ES-I3 (cell line): ENCODE measurements at regions not wholly inside any gene's neighbourhood (a gene's known extent, or its start where the extent isn't known, plus 50 kb on each side); places are given as distances from the start of the nearest gene placed in this dataset.
A peak's percentile ranks its signal among the peaks of the same experiment; 100 is the strongest.

Experiments used
- H3K36me3 ChIP-seq: 2 replicates; pipeline ENCODE4 v1.6.1; 2013; ENCODE audit warnings: mild to moderate bottlenecking, low read length, control low read depth, moderate library complexity; ENCODE audit not compliant: insufficient read depth
- H3K4me1 ChIP-seq: 2 replicates; pipeline ENCODE4 v1.6.1; 2013; ENCODE audit warnings: mild to moderate bottlenecking, control low read depth, low read length; ENCODE audit not compliant: insufficient read depth
- H3K9ac ChIP-seq: 2 replicates; pipeline ENCODE4 v1.6.1; 2013; ENCODE audit warnings: low read depth, mild to moderate bottlenecking, low read length, moderate library complexity
- H3K9me3 ChIP-seq: 2 replicates; pipeline ENCODE4 v1.6.1; 2013; ENCODE audit warnings: mild to moderate bottlenecking, low read length, moderate library complexity; ENCODE audit not compliant: control insufficient read depth, insufficient read depth

DNA sequence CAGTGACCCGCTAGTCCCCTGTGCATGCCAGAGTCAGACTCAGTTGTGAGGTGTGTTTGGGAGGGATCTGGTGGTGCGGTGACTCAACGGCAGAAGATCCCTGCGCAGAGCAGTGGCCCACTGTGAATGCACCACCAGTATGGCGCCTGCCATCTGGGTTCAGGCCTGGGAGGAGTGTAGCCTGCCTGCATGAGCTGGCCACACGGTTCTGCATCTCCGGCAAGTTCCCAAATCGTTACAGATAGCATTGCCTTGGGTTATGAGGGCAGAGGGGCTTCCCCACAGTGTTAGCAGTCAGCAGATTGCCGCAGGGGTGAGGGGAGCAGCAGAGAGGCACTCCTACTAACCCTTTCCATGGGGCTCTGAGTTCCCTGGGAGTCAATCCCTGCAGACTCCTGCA lies 629.6 kb downstream of the TLL1 start:
- Histone ChIP-seq H3K4me1 (peaks cover 21% of the 10 kb centered on the region), H3K9me3 (no peaks in the 10 kb centered on the region)

DNA sequence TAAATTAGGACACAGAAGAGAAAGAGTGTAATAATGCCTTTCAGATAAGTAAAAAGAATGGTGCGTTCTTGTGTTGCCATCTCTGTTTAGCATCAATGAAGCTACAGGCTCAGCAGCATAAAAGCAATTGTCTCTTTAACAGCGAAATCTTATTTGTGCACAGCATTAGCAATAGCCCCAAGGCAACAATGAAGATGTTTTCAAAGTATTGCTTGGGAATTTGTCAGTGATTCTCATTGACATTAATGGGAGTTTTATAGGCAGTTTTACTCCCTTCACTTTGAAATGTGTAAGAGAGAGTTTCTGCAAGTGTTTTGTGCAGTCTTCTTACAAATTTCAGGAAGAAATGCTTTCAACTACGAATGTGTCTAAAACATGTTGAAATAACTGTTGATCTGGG lies 633.0 kb downstream of the TLL1 start:
- Histone ChIP-seq H3K9me3 (no peaks in the 10 kb centered on the region), H3K36me3 (no peaks in the 10 kb centered on the region), H3K9ac (no peak overlapping the region), H3K4me1 (peaks cover 12% of the 10 kb centered on the region)

More for the DNA sequence above, 629.6 kb downstream of the TLL1 start:
- peak overlapping the region; percentile 22; the same call in 1 of the 2 replicates for H3K9ac ChIP-seq
- H3K36me3 ChIP-seq, result no peaks in the 10 kb centered on the region

DNA sequence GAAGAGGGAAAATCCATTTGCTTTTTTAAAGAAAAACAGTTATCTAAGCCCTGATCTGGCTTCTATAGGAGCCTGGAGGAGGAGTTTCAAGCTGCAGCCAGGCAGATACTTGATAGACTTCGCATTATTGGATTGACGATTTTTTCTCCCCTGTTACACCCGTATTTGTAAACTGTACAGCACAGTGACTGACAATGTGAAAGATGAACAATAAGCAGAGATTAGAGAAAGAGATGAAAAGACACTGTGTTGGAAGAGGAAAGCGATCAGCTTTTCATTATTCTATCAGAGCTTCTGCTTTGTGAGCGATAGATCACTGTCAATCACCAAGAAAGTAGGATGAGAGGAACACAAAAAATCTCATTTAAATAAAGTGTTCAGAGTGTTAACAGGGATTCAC lies 639.2 kb downstream of the TLL1 start:
- H3K9ac ChIP-seq, result no peak overlapping the region
- H3K9me3 ChIP-seq, result no peaks in the 10 kb centered on the region
- H3K36me3 ChIP-seq, result no peaks in the 10 kb centered on the region
- no peaks in the 10 kb centered on the region for H3K4me1 ChIP-seq

DNA sequence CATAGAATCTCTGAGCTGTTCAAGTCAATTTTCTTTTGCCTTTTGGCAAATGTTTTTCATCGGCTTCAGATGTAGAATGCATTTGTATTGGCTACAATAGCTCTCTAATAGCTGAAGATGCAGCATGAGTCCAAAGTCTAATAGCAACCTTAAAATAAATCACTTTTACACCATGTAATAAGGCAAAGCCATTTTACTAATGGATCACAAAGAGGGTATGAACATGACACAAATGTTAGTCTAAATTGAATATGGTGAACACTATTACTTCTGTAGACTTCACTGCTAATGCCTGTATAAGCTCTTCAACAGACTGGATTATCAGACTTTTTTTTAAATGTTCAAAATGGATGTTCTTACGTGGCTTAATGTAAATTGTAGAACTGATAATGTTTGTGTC lies 645.3 kb downstream of the TLL1 start:
- Histone ChIP-seq H3K9me3 (no peaks in the 10 kb centered on the region; the same call in 1 of the 2 replicates), H3K4me1 (peaks cover 5% of the 10 kb centered on the region; the same call in 1 of the 2 replicates), H3K36me3 (no peaks in the 10 kb centered on the region), H3K9ac (no peak overlapping the region)

DNA sequence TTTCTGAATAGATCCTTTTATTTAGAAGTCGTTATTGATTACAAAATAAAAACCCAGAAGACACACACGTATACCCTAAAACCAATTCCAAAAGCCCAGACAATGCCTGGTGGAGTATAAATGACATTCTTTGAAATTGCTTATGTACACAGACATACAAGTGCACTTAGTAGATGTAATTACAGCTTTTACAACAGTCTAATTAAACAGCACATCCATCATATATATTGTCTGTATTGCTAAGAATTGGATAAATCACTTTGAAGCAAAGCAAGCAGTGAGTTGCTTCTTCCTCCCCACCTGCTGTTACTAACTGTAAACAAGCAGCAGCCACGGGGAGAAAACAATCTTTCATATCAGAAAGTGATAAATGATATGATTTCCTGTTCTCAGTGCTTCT lies 645.7 kb downstream of the TLL1 start:
- Histone ChIP-seq H3K9ac (no peak overlapping the region), H3K36me3 (no peaks in the 10 kb centered on the region), H3K4me1 (peaks cover 5% of the 10 kb centered on the region; the same call in 1 of the 2 replicates), H3K9me3 (no peaks in the 10 kb centered on the region; the same call in 1 of the 2 replicates)

DNA sequence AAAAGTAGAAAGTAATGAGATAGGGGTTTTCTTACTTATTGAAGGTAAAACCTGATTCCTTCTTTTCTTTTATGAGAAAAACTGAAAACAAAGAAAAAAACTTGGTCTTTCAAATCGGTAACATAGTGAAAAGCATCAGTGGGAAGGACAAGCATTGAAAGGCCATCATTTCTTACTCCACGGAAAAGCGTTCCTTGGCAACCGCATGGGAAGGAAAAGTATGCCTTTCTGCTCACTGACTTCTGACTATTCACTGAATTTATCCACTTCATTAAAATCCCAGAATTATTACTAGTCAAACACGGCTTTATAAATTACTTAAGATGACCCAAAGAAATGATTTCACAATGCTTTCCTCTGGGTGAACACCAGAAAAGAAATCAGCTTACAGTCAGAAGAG lies 646.7 kb downstream of the TLL1 start:
- Histone ChIP-seq H3K9ac (no peak overlapping the region), H3K4me1 (peaks cover 5% of the 10 kb centered on the region; the same call in 1 of the 2 replicates), H3K36me3 (no peaks in the 10 kb centered on the region), H3K9me3 (no peaks in the 10 kb centered on the region; the same call in 1 of the 2 replicates)

DNA sequence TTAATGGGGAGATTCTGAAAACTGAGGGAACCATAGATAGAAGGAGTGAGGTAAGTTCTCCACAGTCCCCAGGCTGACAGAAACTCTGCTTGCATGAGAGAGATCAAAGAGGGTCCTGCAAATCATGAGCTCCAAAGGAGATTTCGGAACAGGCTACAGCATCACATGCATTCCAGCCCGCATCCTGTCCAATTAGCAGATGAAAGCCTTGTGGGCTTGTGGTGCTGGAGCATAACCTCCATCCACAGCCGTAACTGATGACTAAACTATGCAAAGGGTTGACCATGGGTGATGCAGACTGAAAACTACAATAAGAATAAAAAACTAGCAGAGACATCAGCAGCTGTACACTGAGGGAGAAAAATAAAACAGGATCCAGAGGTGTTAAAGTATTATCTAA lies 654.5 kb downstream of the TLL1 start:
- no peak overlapping the region for H3K9ac ChIP-seq
- no peaks in the 10 kb centered on the region; the same call in 1 of the 2 replicates for H3K9me3 ChIP-seq
- peaks cover 20% of the 10 kb centered on the region for H3K4me1 ChIP-seq
- H3K36me3 ChIP-seq, result no peaks in the 10 kb centered on the region

DNA sequence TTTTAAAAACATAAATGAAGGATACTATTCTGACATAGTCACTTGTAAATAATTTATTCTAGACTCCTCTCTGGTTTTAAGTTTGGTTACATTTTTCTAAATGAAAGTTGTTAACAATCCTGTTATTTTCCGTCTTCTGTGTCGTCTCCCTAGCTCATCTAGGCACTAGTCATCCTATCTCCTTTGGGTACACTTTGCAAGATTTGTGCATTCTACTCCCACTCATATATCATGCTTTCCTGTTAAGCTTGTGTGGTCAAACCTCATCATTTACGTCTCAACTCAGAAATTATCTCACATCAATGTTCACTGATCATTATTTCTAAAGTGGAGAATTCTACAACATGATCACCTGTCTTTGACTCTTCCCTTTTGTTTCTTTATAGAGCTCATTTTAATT lies 658.7 kb downstream of the TLL1 start:
- peaks cover 9% of the 10 kb centered on the region for H3K9me3 ChIP-seq
- no peak overlapping the region for H3K9ac ChIP-seq
- peaks cover 16% of the 10 kb centered on the region for H3K4me1 ChIP-seq
- H3K36me3 ChIP-seq, result no peaks in the 10 kb centered on the region

DNA sequence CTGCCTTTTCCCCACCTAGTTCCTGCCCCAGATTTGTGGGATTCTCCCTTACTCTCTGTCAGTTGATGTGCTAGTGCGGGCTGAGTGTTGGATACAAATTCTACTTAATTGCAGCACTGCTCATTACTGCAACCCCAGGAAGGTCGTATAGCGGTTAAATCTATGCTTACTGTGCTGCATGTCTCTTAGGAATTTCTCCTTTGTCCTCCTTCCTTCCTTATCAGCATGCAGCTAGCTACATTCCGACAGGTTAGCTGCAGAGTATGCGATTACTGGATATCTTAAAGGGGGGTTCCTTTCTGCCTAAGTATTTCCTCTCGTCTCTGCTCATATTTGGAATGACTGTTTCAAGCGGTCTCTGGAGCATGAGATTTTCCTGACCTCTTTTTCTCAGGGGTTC lies 662.8 kb downstream of the TLL1 start:
- H3K36me3 ChIP-seq, result no peaks in the 10 kb centered on the region
- H3K9me3 ChIP-seq, result peaks cover 9% of the 10 kb centered on the region
- H3K4me1 ChIP-seq, result peaks cover 4% of the 10 kb centered on the region; the same call in 1 of the 2 replicates
- H3K9ac ChIP-seq, result no peak overlapping the region

DNA sequence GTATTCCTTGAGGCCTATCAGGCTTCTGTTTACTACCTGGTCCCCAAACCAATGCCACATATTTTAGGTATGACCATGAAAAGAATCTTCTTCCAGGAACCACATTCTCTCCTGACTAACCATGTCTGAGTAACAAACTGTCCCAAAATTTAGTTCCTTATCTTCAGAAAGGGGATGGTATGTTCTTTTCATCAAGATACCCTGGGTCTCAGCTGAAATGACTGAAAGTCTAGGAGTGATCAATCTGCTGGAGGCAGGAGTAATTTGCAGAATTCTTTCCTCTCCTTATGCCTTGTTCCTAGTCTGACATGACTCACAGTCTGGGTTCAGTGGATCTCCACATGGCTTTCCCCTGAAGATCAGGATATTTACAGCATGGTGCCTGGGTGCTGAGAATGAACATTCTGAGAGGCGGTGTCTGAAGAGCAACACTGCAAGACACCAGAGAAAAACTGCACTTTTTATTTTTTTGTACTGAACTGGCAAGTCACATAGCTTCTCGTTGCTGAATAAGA lies 665.5 kb downstream of the TLL1 start:
- Histone ChIP-seq H3K9ac (no peak overlapping the region), H3K4me1 (peaks cover 4% of the 10 kb centered on the region; the same call in 1 of the 2 replicates), H3K36me3 (no peaks in the 10 kb centered on the region), H3K9me3 (peaks cover 9% of the 10 kb centered on the region)

DNA sequence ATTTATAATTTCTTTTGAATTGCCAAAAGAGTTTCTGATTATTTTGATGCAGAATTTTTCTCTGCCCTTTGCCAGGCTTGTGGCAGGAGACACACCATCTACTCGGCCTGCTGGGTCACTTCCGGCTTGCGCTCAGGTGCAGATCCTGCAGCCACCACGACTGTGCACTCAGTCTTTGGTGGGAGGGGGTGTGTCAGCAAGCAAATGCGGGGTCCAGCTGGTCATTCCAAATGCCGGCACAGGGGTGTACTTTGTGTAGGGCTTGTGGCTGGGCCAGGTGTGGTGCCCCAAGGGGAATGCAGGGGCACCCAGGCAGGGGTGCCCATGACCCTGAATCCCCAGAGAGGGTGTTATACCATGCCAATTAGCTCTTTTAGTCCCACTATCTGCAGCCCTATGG lies 673.0 kb downstream of the TLL1 start:
- no peaks in the 10 kb centered on the region for H3K4me1 ChIP-seq
- peaks cover 5% of the 10 kb centered on the region; the same call in 1 of the 2 replicates for H3K9me3 ChIP-seq
- H3K9ac ChIP-seq, result no peak overlapping the region
- no peaks in the 10 kb centered on the region for H3K36me3 ChIP-seq

DNA sequence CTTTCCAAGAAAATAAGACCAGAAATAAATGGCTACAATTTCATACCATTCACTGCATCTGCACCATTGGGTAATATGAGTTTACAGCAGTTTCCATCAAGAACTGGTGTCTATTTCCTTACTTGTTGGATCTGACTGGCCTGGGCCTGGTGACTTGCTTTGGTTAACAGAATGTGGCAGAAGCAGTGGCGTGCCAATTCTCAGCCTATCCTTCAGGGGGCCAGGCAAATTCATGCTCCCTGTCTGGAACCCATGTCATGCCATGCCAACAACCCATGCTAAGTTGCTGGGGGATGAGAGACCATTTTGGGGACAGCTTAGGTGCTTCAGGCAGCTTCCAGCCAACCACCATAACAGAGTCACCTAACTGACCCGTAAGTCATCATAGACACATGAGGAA lies 656.7 kb downstream of the SPOCK3 start:
- Histone ChIP-seq H3K9me3 (no peaks in the 10 kb centered on the region), H3K9ac (no peak overlapping the region), H3K4me1 (no peaks in the 10 kb centered on the region), H3K36me3 (no peaks in the 10 kb centered on the region)

DNA sequence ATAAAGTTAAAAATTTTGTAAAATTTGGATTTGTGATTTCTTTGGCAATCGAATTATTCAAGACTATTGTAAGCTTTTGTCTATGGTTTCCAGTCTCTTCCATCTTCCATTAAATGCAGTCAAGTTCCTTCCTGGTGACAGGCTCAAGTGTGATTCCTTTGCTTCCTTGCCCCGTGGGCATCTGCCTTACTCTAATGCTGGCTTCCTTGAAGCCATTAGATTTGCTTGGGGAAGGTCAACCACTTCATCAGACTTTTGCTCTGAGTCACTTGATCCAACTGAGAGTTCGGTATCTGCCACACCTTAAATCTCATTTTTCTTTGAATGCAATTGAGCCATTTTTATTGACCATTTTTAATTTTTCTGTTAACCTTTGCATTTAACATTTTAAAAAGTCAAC lies 648.8 kb downstream of the SPOCK3 start:
- Histone ChIP-seq H3K9ac (no peak overlapping the region), H3K36me3 (no peaks in the 10 kb centered on the region), H3K4me1 (peaks cover 4% of the 10 kb centered on the region; the same call in 1 of the 2 replicates), H3K9me3 (no peaks in the 10 kb centered on the region)

DNA sequence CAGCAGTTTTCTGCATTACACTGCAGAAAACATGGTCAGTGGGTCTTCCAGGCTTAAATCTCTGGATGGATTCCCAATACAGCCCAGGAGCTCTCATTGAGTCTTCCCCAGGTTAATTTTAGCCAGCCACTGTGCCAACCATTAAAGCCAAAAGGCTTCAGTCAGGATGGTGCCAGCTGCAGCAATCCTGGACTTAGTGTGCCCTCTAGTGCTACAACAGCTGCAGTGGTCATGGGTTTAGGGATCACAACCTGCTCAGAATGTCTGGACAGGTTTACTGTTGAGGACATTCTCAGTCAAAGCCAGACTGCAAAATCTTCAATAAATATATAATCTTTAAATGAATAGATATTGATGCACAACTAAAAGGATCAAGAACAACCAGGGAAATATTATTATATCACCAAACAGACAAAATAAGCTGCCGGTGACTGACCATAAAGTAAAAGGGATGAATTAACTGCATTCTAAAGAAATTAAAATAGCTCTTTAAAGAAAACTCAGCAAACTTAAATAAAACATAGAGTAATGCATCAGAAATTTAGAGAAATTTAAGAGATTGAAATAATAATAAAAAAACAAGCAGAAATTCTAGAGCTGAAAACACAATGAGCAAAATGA lies 639.9 kb downstream of the SPOCK3 start:
- no peaks in the 10 kb centered on the region for H3K4me1 ChIP-seq
- no peak overlapping the region for H3K9ac ChIP-seq
- no peaks in the 10 kb centered on the region for H3K9me3 ChIP-seq
- no peaks in the 10 kb centered on the region for H3K36me3 ChIP-seq

DNA sequence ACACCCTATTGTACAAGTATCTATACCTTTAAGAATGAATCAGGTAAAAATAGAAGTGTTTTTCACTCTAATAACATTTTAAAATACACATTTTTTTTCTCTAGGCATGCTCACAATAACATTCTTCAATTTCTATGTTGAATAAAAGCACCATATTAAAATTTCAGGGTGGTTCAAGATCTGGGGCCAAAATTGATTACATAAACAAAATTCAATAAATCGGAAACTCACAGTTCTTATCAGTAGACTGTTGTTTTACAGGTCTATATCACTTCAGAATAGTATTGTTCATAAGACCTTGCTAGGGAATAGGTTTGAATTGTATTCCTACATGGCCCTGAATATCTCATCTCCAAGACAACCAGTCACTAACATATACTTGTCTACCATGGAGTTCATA lies 634.0 kb downstream of the SPOCK3 start:
- Histone ChIP-seq H3K9ac (no peak overlapping the region), H3K9me3 (peaks cover 4% of the 10 kb centered on the region; the same call in 1 of the 2 replicates), H3K36me3 (no peaks in the 10 kb centered on the region), H3K4me1 (no peaks in the 10 kb centered on the region)
